Loucy (cell line): ENCODE measurements at regions not wholly inside any gene's neighbourhood (a gene's known extent, or its start where the extent isn't known, plus 50 kb on each side); places are given as distances from the start of the nearest gene placed in this dataset.

Experiments
- H2AFZ ChIP-seq: fragments of 200-600 bp; sonication (generic); 2 replicates; pipeline ENCODE4 v1.6.0; 2016; ENCODE audit warnings: antibody characterized with exemption, mild to moderate bottlenecking, low read length, moderate library complexity
- H3F3A ChIP-seq: fragments of 200-600 bp; 2 replicates; pipeline ENCODE4 v1.6.0; 2016; ENCODE audit warnings: antibody characterized with exemption, low read depth, mild to moderate bottlenecking
- H3K27me3 ChIP-seq: fragments of 200-600 bp; sonication (generic); 2 replicates; pipeline ENCODE4 v1.6.1; 2014; ENCODE audit warnings: low read length, mild to moderate bottlenecking; ENCODE audit not compliant: insufficient read depth, poor library complexity, severe bottlenecking
- H3K36me3 ChIP-seq: fragments of 200-600 bp; sonication (generic); 2 replicates; pipeline ENCODE4 v1.6.1; 2016; ENCODE audit warnings: low read length; ENCODE audit not compliant: insufficient read depth
- H3K4me1 ChIP-seq: fragments of 200-600 bp; sonication (generic); 2 replicates; pipeline ENCODE4 v1.5.1; 2014; ENCODE audit warnings: low read length, mild to moderate bottlenecking; ENCODE audit not compliant: insufficient read depth, poor library complexity, severe bottlenecking
- H3K4me2 ChIP-seq: fragments of 200-600 bp; sonication (generic); 2 replicates; pipeline ENCODE4 v1.6.0; 2014; ENCODE audit warnings: antibody characterized with exemption, low read length, low read depth, mild to moderate bottlenecking; ENCODE audit not compliant: poor library complexity, severe bottlenecking
- H3K4me3 ChIP-seq: fragments of 200-600 bp; sonication (generic); 2 replicates; pipeline ENCODE4 v1.5.1; 2014; ENCODE audit warnings: low read length, mild to moderate bottlenecking, mixed read lengths; ENCODE audit not compliant: poor library complexity, severe bottlenecking
- H3K79me2 ChIP-seq: fragments of 200-600 bp; sonication (generic); 2 replicates; pipeline ENCODE4 v1.6.1; 2014; ENCODE audit warnings: low read length; ENCODE audit not compliant: insufficient read depth
- H3K9ac ChIP-seq: fragments of 200-600 bp; sonication (generic); 2 replicates; pipeline ENCODE4 v1.6.0; 2014; ENCODE audit warnings: mild to moderate bottlenecking, low read depth, low read length, moderate library complexity; ENCODE audit not compliant: poor library complexity, severe bottlenecking
- H3K9me2 ChIP-seq: fragments of 200-600 bp; sonication (generic); replicated peaks from 2 replicates; pipeline ENCODE4 v1.6.1; 2016; ENCODE audit warnings: low read depth, low read length, mixed read lengths
- H3K9me3 ChIP-seq: fragments of 200-600 bp; sonication (generic); 2 replicates; pipeline ENCODE4 v1.6.1; 2014; ENCODE audit warnings: mild to moderate bottlenecking, antibody characterized with exemption, low read length, low read depth; ENCODE audit not compliant: insufficient read depth
- H4K20me1 ChIP-seq: fragments of 200-600 bp; sonication (generic); 2 replicates; pipeline ENCODE4 v1.6.0; 2014; ENCODE audit warnings: antibody characterized with exemption, low read length, mild to moderate bottlenecking; ENCODE audit not compliant: insufficient read depth, poor library complexity, severe bottlenecking
- CTCF ChIP-seq: fragments of 200-600 bp; sonication (generic); conservative IDR thresholded peaks from 2 replicates; pipeline ENCODE4 v1.5.1; 2014; ENCODE audit warnings: mild to moderate bottlenecking, antibody characterized with exemption, low read length
- EZH2phosphoT487 ChIP-seq: fragments of 200-600 bp; IDR thresholded peaks from 2 replicates; pipeline ENCODE4 v1.6.1; 2018; ENCODE audit warnings: antibody characterized with exemption, mild to moderate bottlenecking, moderate library complexity, borderline replicate concordance

- Histone ChIP-seq H3K4me3 (no peak overlapping the region), H3K9me2 (no peaks in the 10 kb centered on the region), H3K36me3 (no peaks in the 10 kb centered on the region), H3K9ac (no peak overlapping the region), H4K20me1 (no peaks in the 10 kb centered on the region), H3K9me3 (no peaks in the 10 kb centered on the region), H3F3A (no peaks in the 10 kb centered on the region), H3K4me1 (no peaks in the 10 kb centered on the region), H3K79me2 (no peaks in the 10 kb centered on the region), H3K27me3 (no peaks in the 10 kb centered on the region), H3K4me2 (no peak overlapping the region), H2AFZ (no peak overlapping the region)
- TF ChIP-seq CTCF (no peak), EZH2phosphoT487 (no peak)
Measured at GRCh38 chr3:88209356-88209755, 59.6 kb downstream of the C3orf38 start.

GRCh38 chr3:88211096-88211890 lies 61.5 kb downstream of the C3orf38 start:
- H3K79me2 ChIP-seq = no peaks in the 10 kb centered on the region
- H3K36me3 ChIP-seq = no peaks in the 10 kb centered on the region
- H4K20me1 ChIP-seq = no peaks in the 10 kb centered on the region
- TF ChIP-seq EZH2phosphoT487 (no peak), CTCF (no peak)
- no peaks in the 10 kb centered on the region for H3K9me3 ChIP-seq
- H3K9ac ChIP-seq = no peak overlapping the region
- no peak overlapping the region for H3K4me3 ChIP-seq
- no peaks in the 10 kb centered on the region for H3F3A ChIP-seq
- H3K4me2 ChIP-seq = no peak overlapping the region
- H2AFZ ChIP-seq = no peak overlapping the region; the same call in 1 of the 2 replicates
- H3K27me3 ChIP-seq = no peaks in the 10 kb centered on the region
- no peaks in the 10 kb centered on the region for H3K4me1 ChIP-seq
- H3K9me2 ChIP-seq = no peaks in the 10 kb centered on the region

GRCh38 chr3:88219138-88219792 lies 69.5 kb downstream of the C3orf38 start:
- TF ChIP-seq EZH2phosphoT487 (no peak), CTCF (peak; percentile 77)
- no peak overlapping the region for H3K4me3 ChIP-seq
- H3K79me2 ChIP-seq = no peaks in the 10 kb centered on the region
- no peaks in the 10 kb centered on the region for H3K36me3 ChIP-seq
- H3K4me2 ChIP-seq = no peak overlapping the region
- no peak overlapping the region for H3K9ac ChIP-seq
- H3F3A ChIP-seq = no peaks in the 10 kb centered on the region
- no peaks in the 10 kb centered on the region for H3K9me2 ChIP-seq
- H3K27me3 ChIP-seq = no peaks in the 10 kb centered on the region
- H3K4me1 ChIP-seq = no peaks in the 10 kb centered on the region
- no peaks in the 10 kb centered on the region for H3K9me3 ChIP-seq
- H2AFZ ChIP-seq = no peak overlapping the region
- H4K20me1 ChIP-seq = no peaks in the 10 kb centered on the region
